IMR-90 (cell line): ENCODE measurements at regions not wholly inside any gene's neighbourhood (a gene's known extent, or its start where the extent isn't known, plus 50 kb on each side); places are given as distances from the start of the nearest gene placed in this dataset.

ENCODE experiments used
- ATAC-seq: fragments of 200-7000 bp; cut with Tn5 transposase; 2 replicates; pipeline ENCODE4 v1.9.1; 2020; ENCODE audit warnings: low read depth, mild to moderate bottlenecking, moderate library complexity
- BruUV-seq: library from RNA; stranded (reverse); fragments of 400-500 nt; replicated peaks from 2 replicates; lab custom pipeline; 2021; lab: Mats Ljungman, UMichigan
- CTCF ChIA-PET: fragments of 300-600 bp; formaldehyde crosslinking; extraction: SDS; loops from one replicate; lab custom pipeline; 2021; ENCODE audit warnings: antibody characterized with exemption; lab: Yijun Ruan, JAX
- POLR2A ChIA-PET: fragments of 300-600 bp; sonication (Branson Sonifier 250); formaldehyde crosslinking; loops from one replicate; lab custom pipeline; 2022; ENCODE audit warnings: antibody characterized with exemption; ENCODE audit not compliant: unreplicated experiment; lab: Charles Lee
- DNase-seq: peaks from one replicate; pipeline ENCODE4 v3.0.0; 2013
- H2AFZ ChIP-seq: replicated peaks from 2 replicates; pipeline ENCODE3; 2013; ENCODE audit warnings: low read length, mild to moderate bottlenecking; ENCODE audit not compliant: poor library complexity
- H2AK5ac ChIP-seq: 2 replicates; pipeline ENCODE4 v1.6.1; 2013; ENCODE audit warnings: low read depth, low read length, inconsistent platforms
- H2AK9ac ChIP-seq: replicated peaks from 2 replicates; pipeline ENCODE3; 2013; ENCODE audit warnings: mild to moderate bottlenecking, low read depth, low read length, moderate library complexity; ENCODE audit not compliant: poor library complexity
- H2BK120ac ChIP-seq: 2 replicates; pipeline ENCODE4 v1.6.1; 2013; ENCODE audit warnings: low read depth, low read length, inconsistent platforms
- H2BK15ac ChIP-seq: 3 replicates; pipeline ENCODE4 v1.6.1; 2013; ENCODE audit warnings: low read depth, low read length, inconsistent platforms
- H2BK20ac ChIP-seq: 2 replicates; pipeline ENCODE4 v1.6.1; 2013; ENCODE audit warnings: low read depth, mild to moderate bottlenecking, inconsistent platforms, low read length, moderate library complexity
- H2BK5ac ChIP-seq: 2 replicates; pipeline ENCODE4 v1.6.1; 2013; ENCODE audit warnings: mild to moderate bottlenecking, low read depth, low read length, inconsistent platforms; ENCODE audit not compliant: poor library complexity, severe bottlenecking
- H3K14ac ChIP-seq: replicated peaks from 2 replicates; pipeline ENCODE4 v1.6.1; 2013; ENCODE audit warnings: low read depth, low read length, inconsistent platforms
- H3K18ac ChIP-seq: 2 replicates; pipeline ENCODE4 v1.6.1; 2013; ENCODE audit warnings: low read depth, low read length, control low read depth
- H3K23ac ChIP-seq: 2 replicates; pipeline ENCODE4 v1.6.1; 2013; ENCODE audit warnings: low read depth, low read length, inconsistent platforms
- H3K27ac ChIP-seq: 2 replicates; pipeline ENCODE4 v1.5.1; 2013; ENCODE audit warnings: mild to moderate bottlenecking, control low read depth, low read length; ENCODE audit not compliant: insufficient read depth
- H3K27me3 ChIP-seq: 2 replicates; pipeline ENCODE4 v1.6.1; 2013; ENCODE audit warnings: low read length; ENCODE audit not compliant: control insufficient read depth, insufficient read depth
- H3K36me3 ChIP-seq: 2 replicates; pipeline ENCODE4 v1.6.1; 2013; ENCODE audit warnings: low read length, mixed read lengths; ENCODE audit not compliant: control insufficient read depth, insufficient read depth
- H3K4ac ChIP-seq: 2 replicates; pipeline ENCODE4 v1.6.1; 2013; ENCODE audit warnings: low read depth, low read length, inconsistent platforms
- H3K4me1 ChIP-seq: 2 replicates; pipeline ENCODE4 v1.6.1; 2013; ENCODE audit warnings: low read length, mixed read lengths; ENCODE audit not compliant: control insufficient read depth, insufficient read depth
- H3K4me2 ChIP-seq: 2 replicates; pipeline ENCODE4 v1.6.1; 2013; ENCODE audit warnings: low read depth, mild to moderate bottlenecking, control low read depth, low read length, moderate library complexity
- H3K4me3 ChIP-seq: 2 replicates; pipeline ENCODE4 v1.5.1; 2013; ENCODE audit warnings: low read depth, mild to moderate bottlenecking, control low read depth, low read length, moderate library complexity; ENCODE audit not compliant: insufficient read depth
- H3K56ac ChIP-seq: 2 replicates; pipeline ENCODE4 v1.6.1; 2013; ENCODE audit warnings: low read length, inconsistent platforms; ENCODE audit not compliant: insufficient read depth; ENCODE audit errors: extremely low read depth
- H3K79me1 ChIP-seq, 2 experiments: 2 replicates each; pipeline ENCODE4 v1.6.1; 2013; ENCODE audit warnings: low read length in 2 of 2, inconsistent platforms in 1 of 2, low read depth in 1 of 2
- H3K9ac ChIP-seq: 2 replicates; pipeline ENCODE4 v1.6.1; 2013; ENCODE audit warnings: low read depth, low read length, control low read depth
- H3K9me1 ChIP-seq: 2 replicates; pipeline ENCODE4 v1.6.1; 2013; ENCODE audit warnings: low read length, inconsistent platforms; ENCODE audit not compliant: insufficient read depth
- H3K9me3 ChIP-seq: 2 replicates; pipeline ENCODE4 v1.6.1; 2013; ENCODE audit warnings: low read length; ENCODE audit not compliant: control insufficient read depth, insufficient read depth
- H4K20me1 ChIP-seq: 2 replicates; pipeline ENCODE4 v1.6.1; 2013; ENCODE audit warnings: low read length, inconsistent platforms; ENCODE audit not compliant: insufficient read depth
- H4K5ac ChIP-seq: 2 replicates; pipeline ENCODE4 v1.6.1; 2013; ENCODE audit warnings: mild to moderate bottlenecking, low read depth, low read length, control low read depth
- H4K8ac ChIP-seq, 2 experiments: 2 replicates each; pipeline ENCODE4 v1.6.1; 2013; ENCODE audit warnings: low read depth in 2 of 2, low read length in 2 of 2, control low read depth in 1 of 2, inconsistent platforms in 1 of 2
- H4K91ac ChIP-seq: 2 replicates; pipeline ENCODE4 v1.6.1; 2013; ENCODE audit warnings: low read depth, low read length, inconsistent platforms; ENCODE audit not compliant: insufficient read depth
- BHLHE40 ChIP-seq: fragments of 150-350 bp; IDR thresholded peaks from 2 replicates; pipeline ENCODE4 v1.6.1; 2016; ENCODE audit warnings: mild to moderate bottlenecking, low read depth, low read length
- CEBPB ChIP-seq: IDR thresholded peaks from 2 replicates; pipeline ENCODE4 v1.6.1; 2012; ENCODE audit warnings: low read depth, low read length, improper control_type of control experiment
- CHD1 ChIP-seq: IDR thresholded peaks from 2 replicates; pipeline ENCODE4 v1.6.1; 2012; ENCODE audit warnings: low read depth, low read length, improper control_type of control experiment
- FOS ChIP-seq: fragments of 150-350 bp; IDR thresholded peaks from 2 replicates; pipeline ENCODE4 v1.6.1; 2016; ENCODE audit warnings: low read depth, low read length
- MAFK ChIP-seq: IDR thresholded peaks from 2 replicates; pipeline ENCODE4 v1.6.1; 2012; ENCODE audit warnings: low read depth, low read length, improper control_type of control experiment
- MAZ ChIP-seq: IDR thresholded peaks from 2 replicates; pipeline ENCODE4 v1.6.1; 2012; ENCODE audit warnings: low read depth, mild to moderate bottlenecking, low read length, improper control_type of control experiment, moderate library complexity, borderline replicate concordance
- MXI1 ChIP-seq: IDR thresholded peaks from 2 replicates; pipeline ENCODE4 v1.6.1; 2012; ENCODE audit warnings: low read depth, mild to moderate bottlenecking, low read length, moderate library complexity, borderline replicate concordance
- NFE2L2 ChIP-seq: fragments of 150-350 bp; IDR thresholded peaks from 2 replicates; pipeline ENCODE4 v1.6.1; 2016; ENCODE audit warnings: low read depth, mild to moderate bottlenecking, low read length
- POLR2A ChIP-seq: IDR thresholded peaks from 2 replicates; pipeline ENCODE4 v1.6.1; 2012; ENCODE audit warnings: mild to moderate bottlenecking, low read depth, low read length
- RAD21 ChIP-seq: IDR thresholded peaks from 2 replicates; pipeline ENCODE4 v1.6.1; 2012; ENCODE audit warnings: low read length, improper control_type of control experiment
- RCOR1 ChIP-seq: IDR thresholded peaks from 2 replicates; pipeline ENCODE4 v1.6.1; 2012; ENCODE audit warnings: mild to moderate bottlenecking, low read length, improper control_type of control experiment; ENCODE audit not compliant: insufficient replicate concordance
- RFX5 ChIP-seq: IDR thresholded peaks from 2 replicates; pipeline ENCODE4 v1.8.0; 2012; ENCODE audit warnings: low read depth, mild to moderate bottlenecking, low read length, moderate library complexity
- SMC3 ChIP-seq: fragments of 150-350 bp; IDR thresholded peaks from 2 replicates; pipeline ENCODE4 v1.6.1; 2016; ENCODE audit warnings: low read depth, mild to moderate bottlenecking, antibody characterized with exemption, low read length, moderate library complexity
- USF2 ChIP-seq: fragments of 150-350 bp; IDR thresholded peaks from 2 replicates; pipeline ENCODE4 v1.6.1; 2017; ENCODE audit warnings: mild to moderate bottlenecking, antibody characterized with exemption, low read length, low read depth
- dilution Hi-C: fragments of 300-500 bp; cut with HindIII; formaldehyde crosslinking; loops from one replicate; pipeline ENCODE4 v1.14.3; 2018; ENCODE audit warnings: low sequenced_read_pairs; ENCODE audit not compliant: unreplicated experiment
- in situ Hi-C: fragments of 300-500 bp; cut with MboI; formaldehyde crosslinking; loops from 3 replicates; pipeline ENCODE4 v1.14.3; 2019; ENCODE audit warnings: low sequenced_read_pairs, inconsistent platforms, mixed read lengths
- intact Hi-C: fragments of 100-400 bp; cut with micrococcal nuclease; formaldehyde crosslinking; loops from 2 replicates; pipeline ENCODE4 v1.10.0; 2022
- TF ChIP-seq, protein P1 (sequence below): conservative IDR thresholded peaks from 2 replicates; pipeline ENCODE4 v1.5.1; 2012; ENCODE audit warnings: mild to moderate bottlenecking, low read depth, low read length, improper control_type of control experiment
- TF ChIP-seq, protein P2 (sequence below): fragments of 150-350 bp; IDR thresholded peaks from 2 replicates; pipeline ENCODE4 v1.6.1; 2016; ENCODE audit warnings: low read depth, mild to moderate bottlenecking, low read length, moderate library complexity, borderline replicate concordance

DNA sequence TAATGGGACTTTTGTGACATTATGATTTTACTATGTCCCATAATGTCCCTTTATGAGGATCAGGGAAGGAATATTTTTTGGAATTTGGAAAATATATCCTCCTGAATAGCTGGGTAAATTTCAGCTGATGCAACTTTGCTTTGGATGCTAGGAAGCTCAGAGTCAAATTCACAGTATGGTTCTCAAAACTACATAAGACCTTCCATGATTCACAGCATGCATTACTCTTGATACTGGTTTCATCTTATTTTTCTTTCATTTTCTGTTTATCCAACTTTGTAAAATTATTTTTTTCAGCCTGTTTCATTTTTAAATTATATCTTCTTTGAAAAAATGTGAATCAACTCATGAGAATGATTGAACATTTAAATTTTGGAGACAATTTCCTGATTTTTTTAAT lies 160.2 kb downstream of the ATP6V1G3 start:
- Histone ChIP-seq H3K56ac (no peak overlapping the region), H3K4ac (no peak overlapping the region), H2AK5ac (no peak overlapping the region), H3K79me1 (no peaks in the 10 kb centered on the region), H3K9ac (no peak overlapping the region), H3K14ac (no peak overlapping the region), H3K4me2 (no peak overlapping the region), H3K27me3 (no peaks in the 10 kb centered on the region), H4K8ac (no peak overlapping the region), H2AFZ (no peak overlapping the region), H3K9me3 (peaks cover 3% of the 10 kb centered on the region; the same call in 1 of the 2 replicates), H2AK9ac (no peak overlapping the region), H4K5ac (no peak overlapping the region), H2BK5ac (no peak overlapping the region), H3K23ac (no peak overlapping the region), H3K9me1 (no peaks in the 10 kb centered on the region), H2BK15ac (no peak overlapping the region), H3K27ac (no peak overlapping the region), H3K36me3 (no peaks in the 10 kb centered on the region), H3K18ac (no peak overlapping the region), H4K91ac (no peak overlapping the region), H3K4me3 (no peak overlapping the region), H2BK120ac (no peak overlapping the region), H2BK20ac (no peak overlapping the region), H4K20me1 (no peaks in the 10 kb centered on the region), H3K4me1 (no peaks in the 10 kb centered on the region)
- DNase-seq, result no peak
- intact Hi-C loops (no loop called here), in situ Hi-C loops (no loop called here), dilution Hi-C loops (no loop called here)
- ChIA-PET CTCF (interaction anchor here (0.8 kb wide), 1 partner anchor 14 kb away, joined by 3 read pairs; no protein-coding TSS in a partner anchor), POLR2A (no interaction called here)
- no peak for ATAC-seq
- no TSS peak for BruUV-seq
- TF ChIP-seq NFE2L2 (no peak), CHD1 (no peak), RFX5 (no peak), RCOR1 (no peak), BHLHE40 (no peak), USF2 (no peak), MAFK (no peak), SMC3 (no peak), POLR2A (no peak), MXI1 (no peak), FOS (no peak), RAD21 (no peak), MAZ (no peak), CEBPB (no peak)
- TF ChIP-seq, protein P1, sequence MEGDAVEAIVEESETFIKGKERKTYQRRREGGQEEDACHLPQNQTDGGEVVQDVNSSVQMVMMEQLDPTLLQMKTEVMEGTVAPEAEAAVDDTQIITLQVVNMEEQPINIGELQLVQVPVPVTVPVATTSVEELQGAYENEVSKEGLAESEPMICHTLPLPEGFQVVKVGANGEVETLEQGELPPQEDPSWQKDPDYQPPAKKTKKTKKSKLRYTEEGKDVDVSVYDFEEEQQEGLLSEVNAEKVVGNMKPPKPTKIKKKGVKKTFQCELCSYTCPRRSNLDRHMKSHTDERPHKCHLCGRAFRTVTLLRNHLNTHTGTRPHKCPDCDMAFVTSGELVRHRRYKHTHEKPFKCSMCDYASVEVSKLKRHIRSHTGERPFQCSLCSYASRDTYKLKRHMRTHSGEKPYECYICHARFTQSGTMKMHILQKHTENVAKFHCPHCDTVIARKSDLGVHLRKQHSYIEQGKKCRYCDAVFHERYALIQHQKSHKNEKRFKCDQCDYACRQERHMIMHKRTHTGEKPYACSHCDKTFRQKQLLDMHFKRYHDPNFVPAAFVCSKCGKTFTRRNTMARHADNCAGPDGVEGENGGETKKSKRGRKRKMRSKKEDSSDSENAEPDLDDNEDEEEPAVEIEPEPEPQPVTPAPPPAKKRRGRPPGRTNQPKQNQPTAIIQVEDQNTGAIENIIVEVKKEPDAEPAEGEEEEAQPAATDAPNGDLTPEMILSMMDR, result no peak
- TF ChIP-seq, protein P2, sequence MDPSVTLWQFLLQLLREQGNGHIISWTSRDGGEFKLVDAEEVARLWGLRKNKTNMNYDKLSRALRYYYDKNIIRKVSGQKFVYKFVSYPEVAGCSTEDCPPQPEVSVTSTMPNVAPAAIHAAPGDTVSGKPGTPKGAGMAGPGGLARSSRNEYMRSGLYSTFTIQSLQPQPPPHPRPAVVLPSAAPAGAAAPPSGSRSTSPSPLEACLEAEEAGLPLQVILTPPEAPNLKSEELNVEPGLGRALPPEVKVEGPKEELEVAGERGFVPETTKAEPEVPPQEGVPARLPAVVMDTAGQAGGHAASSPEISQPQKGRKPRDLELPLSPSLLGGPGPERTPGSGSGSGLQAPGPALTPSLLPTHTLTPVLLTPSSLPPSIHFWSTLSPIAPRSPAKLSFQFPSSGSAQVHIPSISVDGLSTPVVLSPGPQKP, result no peak
